HG03565 (cell line): ENCODE measurements at regions not wholly inside any gene's neighbourhood (a gene's known extent, or its start where the extent isn't known, plus 50 kb on each side); places are given as distances from the start of the nearest gene placed in this dataset.

Source experiments
- ATAC-seq: cut with Tn5 transposase; IDR thresholded peaks from one replicate; pipeline ENCODE4 v1.9.1; 2021; ENCODE audit warnings: mild to moderate bottlenecking, moderate library complexity; ENCODE audit not compliant: unreplicated experiment

DNA sequence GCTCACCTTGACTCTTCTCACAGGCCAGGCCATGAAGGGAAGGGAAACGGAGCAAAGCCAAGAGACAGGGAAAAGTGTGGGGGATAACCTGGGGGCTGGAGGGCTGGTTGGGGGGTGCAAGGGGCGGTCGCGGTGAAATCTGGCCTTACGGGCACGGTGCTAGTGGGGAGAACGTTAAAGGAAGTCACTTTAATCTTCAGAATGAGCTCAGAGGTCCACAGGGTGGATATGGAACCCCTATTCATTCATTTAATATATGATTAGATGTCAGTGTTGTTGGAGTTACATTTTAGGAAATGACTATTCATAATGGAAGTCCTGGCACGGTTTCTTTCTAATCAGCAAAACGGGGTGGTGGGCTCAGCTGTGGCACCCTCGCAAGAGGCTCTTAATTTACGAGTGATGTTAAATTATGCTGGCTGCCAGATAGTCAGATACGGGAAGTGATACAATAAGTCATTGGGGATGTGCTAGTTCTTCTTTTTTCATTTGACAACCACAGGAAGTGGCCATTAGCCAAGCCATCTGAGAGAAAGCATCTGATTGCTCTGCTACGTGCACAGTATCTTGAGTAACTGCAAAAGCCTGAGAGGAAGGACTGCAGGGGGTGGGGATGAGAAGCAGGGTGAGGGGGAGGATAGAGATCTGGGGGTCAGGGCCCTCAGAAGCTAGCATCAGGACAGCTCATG lies 253.0 kb downstream of the QKI start:
- ATAC-seq = peak; percentile 99

DNA sequence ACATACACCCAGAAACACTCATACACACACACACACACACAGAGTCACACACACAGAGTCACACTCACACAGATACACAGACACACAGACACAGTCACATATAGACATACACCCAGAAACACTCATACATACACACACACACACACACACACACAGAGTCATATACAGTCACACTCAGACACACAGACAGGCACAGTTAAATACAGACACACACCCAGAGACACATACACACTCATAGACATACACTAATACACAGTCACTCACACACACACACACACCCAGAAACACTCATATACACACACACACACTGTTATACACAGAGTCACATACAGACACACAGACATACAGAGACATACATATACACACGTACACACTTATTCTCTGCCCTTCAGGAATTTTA lies 250.9 kb downstream of the QKI start:
- ATAC-seq = no peak

DNA sequence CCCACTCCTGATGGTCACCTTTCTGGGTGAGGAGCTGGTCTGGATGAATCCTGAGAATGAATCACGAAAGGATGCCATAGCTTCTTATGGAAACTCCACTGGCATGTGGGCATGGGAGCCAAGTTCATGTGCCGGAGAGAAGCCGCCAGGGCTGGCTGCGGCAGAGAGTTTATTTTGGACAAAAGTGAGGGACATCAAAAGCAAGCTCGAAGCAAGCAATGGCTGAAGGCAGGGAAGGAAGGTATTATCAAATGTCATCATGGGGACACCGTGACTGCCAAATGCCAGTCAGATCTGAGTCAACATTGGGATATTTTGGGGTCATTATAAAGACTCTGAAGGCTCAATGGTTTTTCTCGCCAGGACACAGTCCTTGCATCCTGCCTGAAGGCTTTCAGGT lies 249.1 kb downstream of the QKI start:
- no peak for ATAC-seq

DNA sequence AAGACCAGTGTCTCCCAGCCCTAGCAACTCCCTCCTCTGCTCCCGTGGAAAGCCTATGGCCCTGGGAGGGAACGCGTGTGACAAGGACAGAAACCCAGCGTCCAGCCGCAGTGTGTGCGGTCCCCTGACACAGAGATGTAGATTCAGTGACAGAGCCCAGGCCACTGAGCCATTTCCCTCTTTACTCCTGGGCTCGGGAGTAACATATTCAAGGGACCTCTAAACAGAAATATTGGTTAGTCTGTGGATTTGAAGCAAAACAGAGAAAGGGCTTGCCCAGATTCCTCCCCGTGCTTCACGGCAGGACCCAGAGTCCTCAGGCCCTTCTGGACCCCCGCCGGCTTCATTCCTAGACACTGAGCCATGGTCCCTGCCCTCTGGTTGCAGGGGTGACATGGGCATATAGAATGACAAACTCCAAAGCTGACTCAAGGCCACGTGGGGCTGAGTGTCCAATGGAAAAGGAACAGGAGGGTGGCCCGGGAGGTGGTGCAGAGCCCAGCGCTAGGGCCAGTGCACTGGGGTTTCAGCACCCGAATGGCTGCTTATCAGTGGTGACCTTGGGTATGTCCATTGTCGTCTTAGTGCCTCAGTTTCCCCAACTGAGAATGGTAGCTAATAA lies 248.2 kb downstream of the QKI start:
- no peak for ATAC-seq

DNA sequence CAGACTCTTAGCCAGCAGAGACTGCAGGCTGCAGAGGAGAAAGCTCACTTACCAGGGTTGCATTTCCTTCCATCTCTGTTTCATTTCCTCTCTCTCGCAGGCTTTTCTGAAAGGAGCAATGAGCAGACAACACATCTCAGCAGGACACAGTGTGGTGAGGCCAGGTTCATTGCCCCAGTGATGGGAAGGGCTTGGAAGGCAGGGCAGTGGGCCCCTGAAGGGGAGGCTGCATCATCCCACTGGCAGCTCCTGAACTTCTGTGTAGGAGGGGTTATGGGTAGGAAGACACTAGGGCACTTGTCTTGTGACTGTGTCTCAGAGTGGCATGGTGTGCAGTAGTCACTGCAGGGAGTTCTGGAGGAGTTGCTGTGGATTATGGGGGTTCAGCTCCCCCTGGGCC lies 246.8 kb downstream of the QKI start:
- ATAC-seq = peak; percentile 95

DNA sequence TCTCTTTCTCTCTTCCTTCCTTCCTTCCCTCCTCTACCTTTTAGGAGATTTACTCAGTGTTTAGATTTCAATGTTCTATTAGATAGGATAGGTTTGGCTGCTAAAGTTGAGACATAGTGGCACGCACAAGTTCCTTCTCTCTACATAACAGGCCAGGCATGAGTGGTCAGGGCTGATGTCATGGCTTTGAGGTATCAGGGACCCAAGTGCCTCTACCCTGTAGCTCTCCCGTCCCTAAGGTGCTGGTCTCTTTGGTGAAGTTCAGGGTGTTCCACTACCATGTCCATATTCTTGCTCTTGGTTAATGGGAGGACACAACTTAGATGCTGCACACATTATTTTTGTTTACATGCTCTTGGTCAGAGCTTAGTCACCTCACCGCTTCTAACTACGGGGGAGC lies 245.3 kb downstream of the QKI start:
- no peak for ATAC-seq

DNA sequence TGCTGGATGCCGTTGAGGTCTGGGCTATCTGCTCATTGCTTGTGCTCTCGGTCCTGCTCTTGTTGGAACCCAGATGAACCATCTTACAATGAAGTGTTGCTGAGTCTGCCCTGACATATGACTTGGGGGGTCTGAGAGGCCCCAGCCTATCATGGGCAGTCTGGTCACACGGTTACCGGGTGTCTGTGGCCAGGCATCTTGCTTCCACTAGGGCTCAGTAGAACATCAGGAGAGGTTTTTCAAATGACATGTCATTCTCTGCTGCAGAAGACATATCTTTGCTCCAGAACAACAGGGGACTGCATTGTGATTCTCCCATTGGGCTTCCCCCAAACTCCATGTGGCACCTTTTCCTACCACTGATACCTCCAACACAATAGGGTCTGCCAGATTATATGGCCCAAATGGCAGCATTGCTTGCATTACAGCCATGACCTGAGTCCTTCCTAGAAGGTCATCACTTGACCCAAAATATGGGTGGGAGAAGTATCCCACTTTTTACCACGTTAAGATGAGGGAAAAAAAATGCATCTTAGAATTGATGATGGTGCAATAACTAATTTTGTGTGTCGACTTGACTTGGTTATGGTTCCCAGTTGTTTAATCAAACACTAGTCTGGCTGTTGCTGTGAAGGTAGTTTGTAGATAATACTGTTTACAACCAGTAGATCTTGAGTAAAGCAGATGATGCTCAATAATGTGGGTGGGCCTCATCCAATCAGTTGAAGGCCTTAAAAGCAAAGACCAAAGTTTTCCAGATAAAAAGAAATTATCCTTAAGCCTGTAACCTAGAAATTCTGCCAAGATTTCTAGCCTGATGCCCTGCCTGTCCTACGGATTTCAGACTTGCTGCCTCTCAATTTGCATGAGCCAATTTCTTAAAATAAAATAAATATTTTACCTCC lies 241.0 kb downstream of the QKI start:
- peak; percentile 59 for ATAC-seq

DNA sequence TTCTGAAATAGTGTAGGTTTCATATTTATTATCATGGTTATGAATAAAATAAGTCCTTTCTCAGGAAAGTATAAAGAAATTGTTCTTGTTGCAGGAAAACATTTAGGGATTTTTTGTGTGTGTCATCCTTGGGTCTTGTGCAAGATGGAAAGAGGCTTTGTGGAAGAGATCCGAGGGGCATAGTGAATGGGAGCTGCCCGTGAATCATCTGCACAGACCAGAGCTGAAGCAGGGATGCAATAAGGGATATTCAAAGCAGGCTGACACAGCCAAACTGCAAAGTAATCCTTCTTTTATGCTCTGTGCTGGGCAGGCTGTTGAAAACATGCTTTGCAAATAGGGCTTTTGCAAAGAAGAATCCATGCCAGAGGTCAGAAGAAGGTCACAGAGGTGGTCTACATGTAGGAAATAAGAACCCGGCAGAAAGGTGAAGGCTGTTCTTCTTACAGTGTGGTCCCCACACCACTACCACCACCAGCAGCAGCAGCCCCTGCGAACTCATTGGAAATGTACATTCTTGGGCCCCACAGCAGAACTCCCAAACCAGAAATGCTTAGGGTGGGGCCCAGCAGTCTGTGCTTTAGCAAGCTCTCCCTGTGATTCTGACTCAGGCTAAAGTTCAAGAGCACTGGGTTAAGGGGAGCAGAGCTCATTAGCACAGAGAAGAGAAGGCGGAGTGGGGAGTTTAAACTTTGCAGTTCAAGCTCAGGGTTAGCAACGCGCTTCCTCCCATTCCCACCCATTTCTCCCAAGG lies 237.6 kb downstream of the QKI start:
- no peak for ATAC-seq

DNA sequence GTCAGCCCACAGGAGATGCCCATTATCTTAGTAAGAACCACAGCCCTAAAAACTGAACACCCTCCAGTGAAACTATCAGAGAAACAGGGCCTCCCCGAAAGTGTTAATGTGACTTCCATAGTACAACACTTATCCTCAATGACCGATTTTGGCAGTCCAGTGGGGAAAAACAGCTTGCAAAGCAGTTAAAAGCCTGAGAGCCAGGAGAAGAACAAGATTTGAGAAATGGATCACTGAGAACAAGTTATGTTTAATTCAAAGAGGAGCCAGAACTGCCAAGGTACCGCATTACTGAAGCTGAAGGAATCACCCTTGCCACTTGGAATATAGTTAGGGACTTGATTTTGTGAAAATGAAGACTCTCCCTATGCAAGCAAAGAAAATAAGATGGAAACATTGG lies 236.9 kb downstream of the QKI start:
- ATAC-seq = no peak

DNA sequence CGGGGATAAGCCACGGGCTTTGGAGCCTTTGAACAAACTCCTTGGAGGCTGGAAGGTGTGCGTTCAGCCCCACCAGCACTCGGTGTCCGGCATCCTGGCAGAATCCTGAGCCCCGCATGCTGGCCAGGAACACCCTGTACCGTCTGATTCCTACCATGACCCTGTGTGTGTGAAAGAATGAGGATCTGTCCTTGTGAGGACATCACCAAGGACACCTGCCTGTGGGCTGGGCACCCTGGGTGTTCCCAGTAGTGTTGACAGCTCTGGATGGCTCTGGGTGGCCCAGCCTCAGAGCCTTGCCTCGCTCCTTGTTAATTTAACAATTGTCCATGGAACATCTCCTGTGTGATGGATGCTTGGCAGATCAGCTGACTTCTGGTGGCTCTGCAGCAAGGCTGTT lies 234.3 kb downstream of the QKI start:
- ATAC-seq = no peak

DNA sequence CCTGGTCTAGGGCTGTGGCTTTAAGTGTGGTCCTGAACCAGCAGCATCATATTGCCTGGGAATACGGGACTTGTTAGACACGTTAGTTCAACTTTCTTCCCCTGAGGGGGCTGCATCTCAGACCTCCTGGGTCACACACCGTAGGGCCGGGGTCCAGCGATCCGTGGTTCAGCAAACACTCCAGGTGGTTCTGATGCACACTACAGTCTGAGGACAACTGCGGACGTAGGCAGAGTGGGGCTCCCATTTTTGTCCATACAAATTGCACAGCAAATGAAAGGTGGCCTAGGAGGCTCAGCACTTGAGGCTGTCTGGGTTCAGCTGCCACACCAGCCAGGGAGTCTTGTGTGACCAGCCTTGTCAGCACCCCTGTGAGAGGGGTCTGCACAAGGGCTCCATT lies 233.1 kb downstream of the QKI start:
- no peak for ATAC-seq

DNA sequence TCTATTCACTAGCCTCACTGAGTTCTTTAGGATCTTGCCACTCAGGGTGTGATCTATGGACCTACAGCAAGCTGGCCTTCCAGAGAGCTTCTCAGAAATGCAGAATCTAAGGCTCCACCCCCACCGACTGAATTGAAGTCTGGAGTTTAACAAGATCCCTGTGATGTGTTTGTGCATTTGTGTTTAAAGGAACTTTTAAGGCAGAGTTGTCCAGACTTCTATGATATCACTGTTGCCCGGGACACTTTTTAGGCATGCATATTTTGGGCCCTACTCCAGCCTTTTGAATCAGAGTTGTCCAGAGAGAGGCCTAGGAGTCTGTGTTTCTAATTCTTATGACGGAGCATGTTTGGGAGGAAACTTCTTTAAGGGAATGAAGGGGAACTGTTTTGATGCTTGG lies 232.3 kb downstream of the QKI start:
- ATAC-seq = no peak

DNA sequence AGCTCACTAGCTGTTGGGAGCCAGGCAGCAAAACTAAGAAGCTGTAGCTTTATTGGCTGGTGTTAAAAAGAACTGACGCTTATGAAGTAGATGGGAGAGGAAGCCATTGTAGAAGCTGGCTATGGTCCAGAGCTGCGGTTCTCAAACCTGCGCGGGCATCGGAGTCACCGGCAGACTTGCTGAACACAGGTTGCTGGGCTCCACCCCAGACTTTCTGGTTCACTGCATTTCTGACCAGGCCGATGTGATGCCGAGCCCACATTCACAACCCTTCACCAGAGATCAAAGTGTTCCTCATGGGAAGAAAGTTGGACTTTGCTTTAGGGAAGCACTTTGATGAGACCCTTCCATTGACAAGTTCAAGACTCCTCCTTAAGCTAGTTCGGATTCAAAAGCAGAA lies 231.6 kb downstream of the QKI start:
- no peak for ATAC-seq

DNA sequence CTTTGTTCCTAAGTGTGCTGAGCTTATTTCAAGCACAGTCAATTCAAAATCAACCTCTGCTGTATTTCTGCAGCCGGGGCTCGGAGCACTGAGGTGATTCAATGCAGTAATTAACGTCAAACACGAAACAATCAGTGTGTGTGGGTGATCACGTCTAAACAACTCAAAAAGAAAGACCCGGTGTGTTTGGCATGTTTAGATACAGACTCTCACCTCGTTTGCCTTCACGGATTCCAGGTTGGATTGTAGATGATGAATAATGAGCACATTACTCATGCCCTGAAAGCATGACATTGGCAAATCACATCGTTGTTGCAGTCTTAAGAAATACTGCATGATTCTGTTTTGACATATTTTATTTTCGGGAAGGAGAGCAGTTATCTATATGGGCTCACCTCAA lies 231.0 kb downstream of the QKI start:
- ATAC-seq = no peak

DNA sequence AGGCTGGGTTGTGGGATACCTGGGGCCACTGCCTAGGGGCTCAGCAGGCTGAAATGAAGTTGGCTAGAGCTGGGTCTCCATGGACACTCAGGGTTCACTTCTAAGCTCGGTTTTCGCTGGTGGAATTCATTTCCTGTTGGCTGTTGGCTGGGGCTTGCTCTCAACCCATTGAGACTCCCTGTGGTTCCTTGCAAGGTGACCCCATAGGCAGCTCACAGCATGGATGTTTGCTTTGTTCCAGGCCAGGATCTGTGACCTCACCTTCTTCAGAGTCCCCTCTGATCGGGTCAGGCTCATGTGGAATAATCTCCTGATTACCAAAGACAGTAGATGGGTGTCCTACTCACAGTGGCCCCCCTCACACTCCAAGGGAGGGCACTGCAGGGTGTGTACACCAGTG lies 229.3 kb downstream of the QKI start:
- ATAC-seq = no peak

DNA sequence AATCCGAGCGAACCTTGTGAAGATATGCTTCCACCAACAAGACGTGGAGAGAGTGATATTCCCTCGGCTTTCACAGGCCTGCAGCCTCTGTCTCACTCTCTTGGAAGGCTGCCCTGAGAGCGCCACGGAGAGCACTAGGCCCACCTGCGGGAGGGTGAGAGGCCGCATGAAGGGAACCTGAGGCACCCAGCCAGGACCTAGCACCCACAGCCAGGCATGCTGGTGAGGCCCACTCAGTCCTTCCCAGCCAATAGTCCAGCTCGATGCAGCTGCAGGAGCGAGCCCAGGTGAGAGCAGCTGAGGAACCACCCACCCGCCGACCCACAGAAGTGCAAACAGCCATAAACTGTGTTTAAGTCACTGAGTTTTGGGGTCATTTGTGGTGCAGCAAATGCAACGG lies 227.2 kb downstream of the QKI start:
- ATAC-seq = no peak

DNA sequence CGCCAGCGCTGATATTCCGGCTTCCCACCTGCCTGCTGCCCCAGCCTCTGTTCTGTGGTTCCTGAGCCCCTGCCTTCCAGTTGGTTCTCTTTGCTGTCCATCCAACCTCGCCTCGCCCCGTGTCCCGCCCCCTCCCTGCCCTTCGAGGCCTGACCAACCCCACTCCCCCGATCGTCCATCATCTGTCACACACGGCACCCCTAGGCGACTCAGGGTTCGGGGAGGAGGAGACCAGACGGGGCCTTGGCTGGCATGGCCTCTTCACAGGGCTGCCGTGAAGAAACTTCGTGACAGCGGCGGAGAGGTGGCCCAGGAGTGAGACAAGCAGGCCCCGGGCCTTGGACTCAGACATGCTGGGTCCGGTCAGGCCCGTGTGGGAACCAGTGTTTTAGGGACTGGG lies 226.1 kb downstream of the QKI start:
- no peak for ATAC-seq

DNA sequence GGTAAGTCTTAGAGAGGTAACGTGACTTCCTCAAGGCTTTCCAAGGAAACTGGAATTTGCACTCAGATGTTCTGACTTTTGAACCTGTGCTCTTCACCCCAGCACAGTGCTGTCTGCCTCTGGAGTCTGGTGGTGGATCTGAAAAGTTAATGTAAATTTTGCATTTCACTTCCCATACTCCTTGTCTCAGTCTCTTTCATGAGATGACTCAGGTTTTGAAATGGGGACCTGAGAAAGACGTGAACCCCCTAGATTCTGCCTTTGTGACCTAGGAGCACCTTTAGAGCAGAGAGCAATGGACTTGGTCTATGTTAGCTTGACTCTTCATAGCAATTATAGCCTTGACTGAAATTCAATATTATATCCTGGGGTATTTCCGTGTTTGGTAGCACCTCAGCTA lies 223.0 kb downstream of the QKI start:
- ATAC-seq = peak; percentile 76

DNA sequence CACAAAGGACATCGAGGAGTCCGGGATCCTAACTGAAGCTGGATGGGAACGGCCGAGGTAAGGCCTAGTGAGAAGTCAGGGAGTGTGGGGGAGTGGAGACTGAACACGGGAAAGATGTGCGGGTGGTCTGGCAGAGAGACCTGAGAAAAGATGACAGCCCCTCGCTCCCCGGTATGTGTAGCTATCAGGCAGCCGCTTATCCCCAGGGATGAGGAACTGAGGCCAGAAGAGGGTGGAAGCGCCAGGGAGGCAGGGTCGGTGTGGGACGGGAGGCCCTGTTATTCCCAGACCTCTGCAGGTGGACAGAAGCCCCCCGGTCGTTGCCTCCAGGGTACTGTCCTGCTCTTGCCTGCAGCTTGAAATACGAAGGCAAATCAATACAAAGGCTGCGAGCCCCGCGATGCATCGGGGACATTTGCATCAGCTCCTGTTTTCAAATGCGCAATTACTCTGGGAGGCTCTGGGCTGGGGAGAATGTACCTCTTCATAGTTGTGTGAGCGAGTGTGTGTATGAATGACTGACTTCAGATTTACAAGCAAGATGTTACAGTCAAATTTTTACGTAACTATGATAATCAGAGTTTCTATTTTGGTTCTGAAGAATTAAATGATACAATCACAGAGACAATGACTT lies 221.3 kb downstream of the QKI start:
- ATAC-seq = no peak

DNA sequence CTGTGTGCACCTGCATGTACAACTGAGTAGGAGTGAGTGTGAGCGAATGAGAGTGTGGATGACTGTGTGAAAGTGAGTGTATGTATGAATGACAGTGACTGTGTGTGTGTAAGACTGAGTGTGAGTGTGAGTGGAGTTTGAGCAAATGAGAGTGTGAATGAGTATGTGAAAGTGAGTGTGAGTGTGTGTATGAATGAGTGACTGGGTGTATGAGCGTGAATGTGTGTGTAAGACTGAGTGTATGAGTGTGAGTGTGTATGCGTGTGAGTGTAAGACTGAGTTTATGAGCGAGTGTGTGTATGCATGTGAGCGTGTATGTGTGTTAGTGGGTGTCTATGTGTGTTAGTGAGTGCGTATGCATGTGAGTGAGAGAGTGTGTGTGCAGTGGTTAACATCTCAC lies 220.8 kb downstream of the QKI start:
- ATAC-seq = no peak
